ENCODE measurements at regions not wholly inside any gene's neighbourhood (a gene's known extent, or its start where the extent isn't known, plus 50 kb on each side); places are given as distances from the start of the nearest gene placed in this dataset.

GRCh38 chr14:84195514-84195913 is 1334.4 kb upstream of the FLRT2 start:
- TF ChIP-seq CTCF (IDR thresholded peaks at IDR 0.05) (no peak), POLR2A (IDR thresholded peaks at IDR 0.05) (no peak)
